ENCODE measurements at regions not wholly inside any gene's neighbourhood (a gene's known extent, or its start where the extent isn't known, plus 50 kb on each side); places are given as distances from the start of the nearest gene placed in this dataset.

GRCh38 chr6:167745670-167746389 lies 80.9 kb upstream of the AFDN start:
- TF ChIP-seq CTCF (IDR thresholded peaks at IDR 0.05) (no peak), POLR2A (IDR thresholded peaks at IDR 0.05) (no peak)

All from adrenal gland (tissue), 5 donors.